Calu3 (cell line): ENCODE measurements at regions not wholly inside any gene's neighbourhood (a gene's known extent, or its start where the extent isn't known, plus 50 kb on each side); places are given as distances from the start of the nearest gene placed in this dataset.

Experiments used
- BruUV-seq: library from RNA; stranded (reverse); fragments of 400-500 nt; replicated peaks from 2 replicates; lab custom pipeline; 2021; lab: Mats Ljungman, UMichigan
- CTCF ChIA-PET: fragments of 300-600 bp; sonication (Branson Sonifier 250); formaldehyde crosslinking; loops from one replicate; lab custom pipeline; 2022; ENCODE audit warnings: antibody characterized with exemption; lab: Charles Lee
- DNase-seq: peaks from one replicate; pipeline ENCODE4 v3.0.0; 2022
- H3K27ac Mint-ChIP-seq: one replicate; pipeline ENCODE4 v1.8.0; 2022; ENCODE audit warnings: mixed read lengths; ENCODE audit not compliant: unreplicated experiment
- H3K27me3 Mint-ChIP-seq: one replicate; pipeline ENCODE4 v1.8.0; 2022; ENCODE audit warnings: mixed read lengths; ENCODE audit not compliant: unreplicated experiment
- H3K36me3 Mint-ChIP-seq: one replicate; pipeline ENCODE4 v1.8.0; 2022; ENCODE audit warnings: mild to moderate bottlenecking, moderate library complexity, mixed read lengths; ENCODE audit not compliant: insufficient read depth, unreplicated experiment
- H3K4me1 Mint-ChIP-seq: one replicate; pipeline ENCODE4 v1.8.0; 2022; ENCODE audit warnings: mild to moderate bottlenecking, low read depth, mixed read lengths; ENCODE audit not compliant: unreplicated experiment
- H3K4me3 Mint-ChIP-seq: one replicate; pipeline ENCODE4 v1.8.0; 2022; ENCODE audit warnings: mild to moderate bottlenecking, low read depth, moderate library complexity, mixed read lengths; ENCODE audit not compliant: unreplicated experiment
- H3K9me3 Mint-ChIP-seq: one replicate; pipeline ENCODE4 v1.8.0; 2022; ENCODE audit warnings: low read depth, mixed read lengths; ENCODE audit not compliant: unreplicated experiment
- CTCF ChIP-seq: fragments of 200-600 bp; IDR thresholded peaks from one replicate; pipeline ENCODE4 v1.8.0; 2022; ENCODE audit warnings: antibody characterized with exemption; ENCODE audit not compliant: unreplicated experiment
- intact Hi-C: fragments of 100-400 bp; cut with micrococcal nuclease; formaldehyde crosslinking; loops from one replicate; pipeline ENCODE4 v1.10.0; 2022; ENCODE audit not compliant: unreplicated experiment

GRCh38 chr9:32218100-32218767 lies 166.2 kb upstream of the ACO1 start:
- no TSS peak for BruUV-seq
- DNase-seq = no peak
- H3K4me3 Mint-ChIP-seq = no peak overlapping the region
- intact Hi-C loops = no loop called here
- no peak overlapping the region for H3K27ac Mint-ChIP-seq
- CTCF ChIA-PET = no interaction called here
- no peaks in the 10 kb centered on the region for H3K27me3 Mint-ChIP-seq
- TF ChIP-seq CTCF = no peak
- no peaks in the 10 kb centered on the region for H3K36me3 Mint-ChIP-seq
- no peaks in the 10 kb centered on the region for H3K4me1 Mint-ChIP-seq
- peaks cover 3% of the 10 kb centered on the region for H3K9me3 Mint-ChIP-seq

GRCh38 chr9:32220750-32221149 lies 163.7 kb upstream of the ACO1 start:
- Mint-ChIP-seq H3K27me3 (no peaks in the 10 kb centered on the region), H3K9me3 (no peaks in the 10 kb centered on the region), H3K4me3 (no peak overlapping the region), H3K36me3 (no peaks in the 10 kb centered on the region), H3K4me1 (no peaks in the 10 kb centered on the region), H3K27ac (no peak overlapping the region)
- CTCF ChIA-PET = interaction anchor here (0.7 kb wide), 1 partner anchor 1011 kb away, joined by 3 read pairs; no protein-coding TSS in a partner anchor
- DNase-seq = no peak
- intact Hi-C loops = no loop called here
- no peak for TF ChIP-seq CTCF
- no TSS peak for BruUV-seq

GRCh38 chr9:32234451-32234850 lies 150.0 kb upstream of the ACO1 start:
- DNase-seq = no peak
- BruUV-seq = no TSS peak
- no peaks in the 10 kb centered on the region for H3K27me3 Mint-ChIP-seq
- H3K4me3 Mint-ChIP-seq = no peak overlapping the region
- TF ChIP-seq CTCF = no peak
- CTCF ChIA-PET = no interaction called here
- no peaks in the 10 kb centered on the region for H3K36me3 Mint-ChIP-seq
- no peak overlapping the region for H3K27ac Mint-ChIP-seq
- no peaks in the 10 kb centered on the region for H3K9me3 Mint-ChIP-seq
- H3K4me1 Mint-ChIP-seq = no peaks in the 10 kb centered on the region
- intact Hi-C loops = no loop called here

GRCh38 chr9:32247168-32247567 lies 137.3 kb upstream of the ACO1 start:
- Mint-ChIP-seq H3K9me3 (no peaks in the 10 kb centered on the region), H3K27me3 (peaks cover 11% of the 10 kb centered on the region), H3K27ac (no peak overlapping the region), H3K4me3 (no peak overlapping the region), H3K4me1 (no peaks in the 10 kb centered on the region), H3K36me3 (no peaks in the 10 kb centered on the region)
- intact Hi-C loops = no loop called here
- no TSS peak for BruUV-seq
- TF ChIP-seq CTCF = no peak
- DNase-seq = no peak
- CTCF ChIA-PET = no interaction called here
